Transverse colon (tissue), 4 donors: ENCODE measurements at regions not wholly inside any gene's neighbourhood (a gene's known extent, or its start where the extent isn't known, plus 50 kb on each side); places are given as distances from the start of the nearest gene placed in this dataset.
A peak's percentile ranks its signal among the peaks of the same experiment; 100 is the strongest.
"Not testable (repeated sequence)": the region's sequence is repeated elsewhere in the genome, so short reads cannot be mapped to it uniquely, and the experiment has no call there.

Experiments used
- DNase-seq: peaks from one replicate; pipeline ENCODE4 v3.0.0-alpha.2; 2019
- H3K27ac ChIP-seq, 4 donors: fragments of 200-600 bp; sonication (generic); 2 replicates each; pipeline ENCODE4 v1.5.1; 2016 to 2018; ENCODE audit warnings: inconsistent platforms in 4 of 4
- H3K27me3 ChIP-seq: fragments of 200-600 bp; sonication (generic); 2 replicates; pipeline ENCODE4 v1.5.1; 2017; ENCODE audit warnings: inconsistent platforms
- H3K36me3 ChIP-seq, 4 donors: fragments of 200-600 bp; sonication (generic); 2 replicates each; pipeline ENCODE4 v1.5.1; 2017 to 2019; ENCODE audit warnings: inconsistent platforms in 4 of 4
- H3K4me1 ChIP-seq, 4 donors: fragments of 200-600 bp; sonication (generic); 2 replicates each; pipeline ENCODE4 v1.5.1; 2017 to 2020; ENCODE audit warnings: inconsistent platforms in 4 of 4
- H3K4me3 ChIP-seq, 4 donors: fragments of 200-600 bp; sonication (generic); 1 replicate in 1 of 4; 2 replicates in 3 of 4; pipeline versions ENCODE4 v1.5.1 to v1.6.1; 2017 to 2019; ENCODE audit warnings: inconsistent platforms in 4 of 4
- H3K9me3 ChIP-seq, 2 donors: fragments of 200-600 bp; sonication (generic); 2 replicates each; pipeline ENCODE4 v1.5.1; 2017 to 2019; ENCODE audit warnings: inconsistent platforms in 2 of 2
- EP300 ChIP-seq: sonication (generic); formaldehyde crosslinking; IDR thresholded peaks from one replicate; pipeline ENCODE4 v1.6.1; 2017; ENCODE audit warnings: antibody characterized with exemption, low read depth
- POLR2A ChIP-seq: fragments of 450-650 bp; IDR thresholded peaks from one replicate; pipeline ENCODE4 v1.6.1; 2016; ENCODE audit warnings: antibody characterized with exemption, mild to moderate bottlenecking, moderate library complexity
- POLR2AphosphoS5 ChIP-seq, 3 donors: sonication (generic); formaldehyde crosslinking; IDR thresholded peaks; one replicate each; pipeline ENCODE4 v1.6.1; 2016; ENCODE audit warnings: antibody characterized with exemption in 3 of 3
- WGBS, 2 donors: methylation state at CpG; one replicate each; pipeline ENCODE4 v1.1.5; 2018; ENCODE audit warnings: low coverage in 1 of 2; 5-methylcytosine and 5-hydroxymethylcytosine counted together
- in situ Hi-C, 4 donors: fragments of 200-750 bp; cut with MboI; loops; one replicate each; pipeline versions ENCODE4 v1.15.0 to v1.15.1; 2017; ENCODE audit warnings: low sequenced_read_pairs in 3 of 4, low pct_ligation_motif_present in 1 of 4, low pct_unique_long_range_greater_than_20kb in 1 of 4
- intact Hi-C: fragments of 100-400 bp; cut with DNase I; formaldehyde crosslinking; loops from one replicate; pipeline ENCODE4 v1.15.1; 2023; ENCODE audit warnings: low total_unique reads
- TF ChIP-seq, protein P1 (sequence below), 5 experiments: fragments of 200-600 bp in 3 of 5; fragments of 450-650 bp in 2 of 5; sonication (generic) in 3 of 5; IDR thresholded peaks; 1 replicate in 2 of 5; 2 replicates in 3 of 5; pipeline ENCODE4 v1.5.1; 2016 to 2017; ENCODE audit warnings: antibody characterized with exemption in 5 of 5, inconsistent platforms in 3 of 5, mild to moderate bottlenecking in 2 of 5, moderate library complexity in 1 of 5

DNA sequence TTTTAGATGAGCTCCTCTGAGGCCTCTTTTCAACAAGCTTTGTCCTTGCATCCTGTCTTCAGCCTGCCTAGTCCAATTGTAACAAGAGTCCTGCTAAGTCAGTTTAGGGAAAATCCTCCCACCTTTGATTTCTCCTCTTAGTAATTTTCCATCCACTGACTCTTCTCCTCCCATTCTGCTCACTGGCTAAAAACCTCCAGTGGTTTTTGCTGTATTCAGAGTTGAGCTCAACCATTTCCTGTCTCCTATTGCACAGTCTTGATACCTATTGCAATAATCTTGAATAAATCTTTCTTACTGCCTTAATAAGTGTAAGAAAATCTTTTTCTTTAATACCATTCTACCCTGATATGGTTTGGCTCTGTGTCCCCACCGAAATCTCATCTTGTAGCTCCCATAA is 117.8 kb upstream of the ENPP6 start:
- Histone ChIP-seq H3K4me3 (no peak overlapping the region), H3K9me3 (peaks cover 6 to 10% of the 10 kb centered on the region in 2 donors), H3K36me3 (peaks cover 0 to 5% (median 0%) of the 10 kb centered on the region in 4 donors), H3K27me3 (no peaks in the 10 kb centered on the region), H3K4me1 (peaks cover 3 to 17% (median 8%) of the 10 kb centered on the region in 4 donors), H3K27ac (no peak overlapping the region)
- DNase-seq = no peak
- in situ Hi-C loops (no loop called here), intact Hi-C loops (no loop called here)
- no peak for TF ChIP-seq POLR2AphosphoS5 (IDR thresholded peaks at IDR 0.05)
- no peak for TF ChIP-seq POLR2A
- TF ChIP-seq, protein P1, sequence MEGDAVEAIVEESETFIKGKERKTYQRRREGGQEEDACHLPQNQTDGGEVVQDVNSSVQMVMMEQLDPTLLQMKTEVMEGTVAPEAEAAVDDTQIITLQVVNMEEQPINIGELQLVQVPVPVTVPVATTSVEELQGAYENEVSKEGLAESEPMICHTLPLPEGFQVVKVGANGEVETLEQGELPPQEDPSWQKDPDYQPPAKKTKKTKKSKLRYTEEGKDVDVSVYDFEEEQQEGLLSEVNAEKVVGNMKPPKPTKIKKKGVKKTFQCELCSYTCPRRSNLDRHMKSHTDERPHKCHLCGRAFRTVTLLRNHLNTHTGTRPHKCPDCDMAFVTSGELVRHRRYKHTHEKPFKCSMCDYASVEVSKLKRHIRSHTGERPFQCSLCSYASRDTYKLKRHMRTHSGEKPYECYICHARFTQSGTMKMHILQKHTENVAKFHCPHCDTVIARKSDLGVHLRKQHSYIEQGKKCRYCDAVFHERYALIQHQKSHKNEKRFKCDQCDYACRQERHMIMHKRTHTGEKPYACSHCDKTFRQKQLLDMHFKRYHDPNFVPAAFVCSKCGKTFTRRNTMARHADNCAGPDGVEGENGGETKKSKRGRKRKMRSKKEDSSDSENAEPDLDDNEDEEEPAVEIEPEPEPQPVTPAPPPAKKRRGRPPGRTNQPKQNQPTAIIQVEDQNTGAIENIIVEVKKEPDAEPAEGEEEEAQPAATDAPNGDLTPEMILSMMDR (IDR thresholded peaks at IDR 0.05) = no peak
- no peak for TF ChIP-seq EP300
- 83% methylated on average over 1 of the region's 1 CpG; no CpG with 5 or more reads in 1 of the 2 donors for WGBS, 2 donors

DNA sequence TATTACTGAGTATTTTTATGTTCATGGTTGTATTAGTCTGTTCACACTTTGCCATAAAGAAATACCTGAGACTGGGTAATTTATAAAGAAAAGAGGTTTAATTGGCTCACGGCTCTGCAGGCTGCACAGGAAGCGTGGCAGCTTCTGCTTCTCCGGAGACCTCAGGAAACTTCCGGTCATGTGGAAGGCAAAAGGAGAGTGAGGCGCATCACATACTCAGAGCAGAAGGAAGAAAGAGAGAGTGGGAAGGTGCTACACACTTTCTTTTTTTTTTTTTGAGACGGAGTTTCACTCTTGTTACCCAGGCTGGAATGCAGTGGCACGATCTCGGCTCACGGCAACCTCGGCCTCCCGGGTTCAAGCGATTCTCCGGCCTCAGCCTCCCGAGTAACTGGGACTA is 115.8 kb upstream of the ENPP6 start:
- H3K4me3 ChIP-seq, H3K27me3 ChIP-seq, in situ Hi-C loops, DNase-seq, intact Hi-C loops, H3K36me3 ChIP-seq, H3K27ac ChIP-seq: not testable (repeated sequence)
- peaks cover 3 to 34% (median 11%) of the 10 kb centered on the region in 4 donors for H3K4me1 ChIP-seq
- WGBS, 2 donors = 87 to 93% methylated on average over 10 to 14 of the region's 14 CpGs
- H3K9me3 ChIP-seq = peaks cover 6 to 10% of the 10 kb centered on the region in 2 donors

DNA sequence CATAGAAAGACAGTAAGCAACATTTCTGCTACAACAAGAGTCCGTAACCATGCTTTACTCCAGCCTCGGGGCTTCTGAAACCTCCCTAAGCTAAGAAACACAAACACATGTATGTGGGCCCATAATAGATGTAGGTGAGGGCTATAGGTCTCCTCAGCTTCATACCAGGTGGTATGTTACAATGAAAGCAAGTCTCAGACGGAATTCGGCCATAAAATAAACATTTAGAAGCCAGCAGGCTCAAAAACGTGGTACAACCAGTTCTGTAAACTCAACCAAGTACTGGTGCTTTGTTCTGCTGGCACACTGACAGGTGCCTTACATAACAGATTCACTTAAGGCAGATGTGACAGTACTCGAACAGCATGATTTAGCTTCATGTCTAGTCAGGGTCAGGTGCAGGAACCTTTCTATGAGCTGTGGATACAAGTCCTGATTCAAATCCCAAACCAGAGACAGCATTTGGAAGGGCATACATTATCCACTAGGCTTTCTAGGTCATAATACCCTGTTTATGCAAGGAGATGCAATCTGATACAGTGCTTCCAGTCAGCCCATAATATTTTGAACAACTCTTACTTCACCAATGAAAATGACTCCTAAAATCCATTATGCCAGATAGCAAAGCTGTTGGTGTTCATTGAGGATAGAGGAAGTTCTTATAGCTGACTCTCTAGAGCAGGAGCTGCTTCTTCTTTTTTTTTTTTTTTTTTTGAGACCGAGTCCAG is 113.8 kb upstream of the ENPP6 start:
- 36 to 55% methylated on average over 7 of the region's 7 CpGs for WGBS, 2 donors

DNA sequence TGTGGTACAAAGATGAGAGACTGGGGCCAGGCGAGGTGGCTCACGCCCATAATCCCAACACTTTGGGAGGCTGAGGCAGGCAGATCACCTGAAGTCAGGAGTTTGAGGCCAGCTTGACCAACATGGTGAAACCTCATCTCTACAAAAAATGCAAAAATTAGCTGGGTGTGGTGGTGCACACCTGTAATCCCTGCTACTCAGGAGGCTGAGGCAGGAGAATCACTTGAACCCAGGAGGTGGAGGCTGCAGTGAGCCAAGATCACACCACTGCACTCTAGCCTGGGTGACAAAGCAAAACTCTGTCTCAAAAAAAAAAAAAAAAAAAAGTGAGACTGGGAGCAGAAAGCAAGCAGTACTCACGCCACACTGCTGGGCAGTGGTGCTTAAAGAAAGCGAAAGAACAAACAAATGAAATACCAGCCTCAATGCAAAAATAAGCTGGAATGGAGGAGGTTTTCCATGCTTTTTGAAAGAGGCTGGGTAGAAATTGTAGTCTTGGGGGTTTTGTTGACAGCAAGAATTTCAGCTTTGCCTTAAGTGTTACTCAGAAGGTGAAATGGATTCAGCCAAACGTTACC is 112.9 kb upstream of the ENPP6 start:
- WGBS, 2 donors = 73 to 77% methylated on average over 5 of the region's 5 CpGs
- Histone ChIP-seq H3K4me1 (peaks cover 3 to 36% (median 11%) of the 10 kb centered on the region in 4 donors), H3K27ac (peak overlapping the region; percentile 54 to 78 (median 66))
- H3K4me3 ChIP-seq, in situ Hi-C loops, DNase-seq, intact Hi-C loops, H3K36me3 ChIP-seq, H3K27me3 ChIP-seq, H3K9me3 ChIP-seq: not testable (repeated sequence)

More for the DNA sequence above, 113.8 kb upstream of the ENPP6 start:
- intact Hi-C loops = no loop called here
- Histone ChIP-seq H3K36me3 (no peaks in the 10 kb centered on the region), H3K4me1 (peaks cover 3 to 36% (median 11%) of the 10 kb centered on the region in 4 donors), H3K27me3 (no peaks in the 10 kb centered on the region), H3K9me3 (no peaks in the 10 kb centered on the region), H3K4me3 (no peak overlapping the region), H3K27ac (peak overlapping the region; percentile 54 to 78 (median 66))
- TF ChIP-seq, protein P1 (IDR thresholded peaks at IDR 0.05) = no peak
- TF ChIP-seq POLR2AphosphoS5 (IDR thresholded peaks at IDR 0.05) (peak in 1 of 3 donors; percentile 26), POLR2A (no peak), EP300 (no peak)
- DNase-seq = peak; percentile 65
- in situ Hi-C loops = no loop called here

DNA sequence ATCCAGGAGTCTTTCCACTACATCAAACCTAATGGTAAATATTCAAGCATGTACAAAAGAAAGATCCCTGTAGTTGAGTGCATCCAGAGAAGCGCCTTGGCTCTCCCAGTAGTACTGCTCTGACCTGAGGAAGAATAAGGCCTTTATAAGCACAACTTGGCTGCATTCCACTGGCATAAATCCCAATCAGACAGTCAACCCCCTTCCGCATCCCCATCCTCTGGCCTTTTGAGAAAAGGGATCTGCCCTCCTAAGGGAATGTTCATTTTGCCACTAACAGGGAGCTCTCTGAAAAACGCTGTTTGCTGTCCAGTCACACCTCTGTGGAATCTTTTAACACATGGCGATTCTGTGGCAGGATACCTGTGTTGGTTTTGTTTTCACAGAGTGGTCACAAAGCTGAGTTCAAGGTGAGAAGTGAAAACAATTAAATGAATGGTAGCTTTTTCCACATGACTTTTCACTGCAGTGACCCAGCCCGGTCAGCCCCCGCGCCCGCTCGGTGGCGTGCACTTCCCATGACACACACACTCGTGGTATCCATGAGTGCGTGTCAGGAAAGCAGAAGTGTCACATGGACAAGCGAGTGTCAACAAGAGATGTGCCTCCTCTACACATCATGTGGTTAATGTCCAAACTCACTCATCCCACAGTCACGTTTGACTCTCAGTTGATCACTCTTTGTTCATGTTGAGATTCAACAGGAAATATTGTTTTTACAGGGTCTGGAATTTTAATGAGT is 112.2 kb upstream of the ENPP6 start:
- peak overlapping the region; percentile 24 to 78 (median 64) for H3K27ac ChIP-seq
- H3K4me1 ChIP-seq = peaks cover 3 to 36% (median 11%) of the 10 kb centered on the region in 4 donors
- H3K27me3 ChIP-seq = no peaks in the 10 kb centered on the region
- no peaks in the 10 kb centered on the region for H3K36me3 ChIP-seq
- no peak overlapping the region for H3K4me3 ChIP-seq
- in situ Hi-C loops = no loop called here
- peak; percentile 57 for DNase-seq
- TF ChIP-seq EP300 (peak; percentile 64), POLR2A (no peak), POLR2AphosphoS5 (IDR thresholded peaks at IDR 0.05) (peak in 1 of 3 donors; percentile 39)
- intact Hi-C loops = no loop called here
- H3K9me3 ChIP-seq = no peaks in the 10 kb centered on the region
- WGBS, 2 donors = 73 to 98% methylated on average over 5 to 14 of the region's 14 CpGs
